IMR-90 (cell line): ENCODE measurements at regions not wholly inside any gene's neighbourhood (a gene's known extent, or its start where the extent isn't known, plus 50 kb on each side); places are given as distances from the start of the nearest gene placed in this dataset.

ENCODE experiments used
- ATAC-seq: fragments of 200-7000 bp; cut with Tn5 transposase; 2 replicates; pipeline ENCODE4 v1.9.1; 2020; ENCODE audit warnings: low read depth, mild to moderate bottlenecking, moderate library complexity
- BruUV-seq: library from RNA; stranded (reverse); fragments of 400-500 nt; replicated peaks from 2 replicates; lab custom pipeline; 2021; lab: Mats Ljungman, UMichigan
- CTCF ChIA-PET: fragments of 300-600 bp; formaldehyde crosslinking; extraction: SDS; loops from one replicate; lab custom pipeline; 2021; ENCODE audit warnings: antibody characterized with exemption; lab: Yijun Ruan, JAX
- POLR2A ChIA-PET: fragments of 300-600 bp; sonication (Branson Sonifier 250); formaldehyde crosslinking; loops from one replicate; lab custom pipeline; 2022; ENCODE audit warnings: antibody characterized with exemption; ENCODE audit not compliant: unreplicated experiment; lab: Charles Lee
- DNase-seq: peaks from one replicate; pipeline ENCODE4 v3.0.0; 2013
- H2AFZ ChIP-seq: replicated peaks from 2 replicates; pipeline ENCODE3; 2013; ENCODE audit warnings: low read length, mild to moderate bottlenecking; ENCODE audit not compliant: poor library complexity
- H2AK5ac ChIP-seq: 2 replicates; pipeline ENCODE4 v1.6.1; 2013; ENCODE audit warnings: low read depth, low read length, inconsistent platforms
- H2AK9ac ChIP-seq: replicated peaks from 2 replicates; pipeline ENCODE3; 2013; ENCODE audit warnings: mild to moderate bottlenecking, low read depth, low read length, moderate library complexity; ENCODE audit not compliant: poor library complexity
- H2BK120ac ChIP-seq: 2 replicates; pipeline ENCODE4 v1.6.1; 2013; ENCODE audit warnings: low read depth, low read length, inconsistent platforms
- H2BK15ac ChIP-seq: 3 replicates; pipeline ENCODE4 v1.6.1; 2013; ENCODE audit warnings: low read depth, low read length, inconsistent platforms
- H2BK20ac ChIP-seq: 2 replicates; pipeline ENCODE4 v1.6.1; 2013; ENCODE audit warnings: low read depth, mild to moderate bottlenecking, inconsistent platforms, low read length, moderate library complexity
- H2BK5ac ChIP-seq: 2 replicates; pipeline ENCODE4 v1.6.1; 2013; ENCODE audit warnings: mild to moderate bottlenecking, low read depth, low read length, inconsistent platforms; ENCODE audit not compliant: poor library complexity, severe bottlenecking
- H3K14ac ChIP-seq: replicated peaks from 2 replicates; pipeline ENCODE4 v1.6.1; 2013; ENCODE audit warnings: low read depth, low read length, inconsistent platforms
- H3K18ac ChIP-seq: 2 replicates; pipeline ENCODE4 v1.6.1; 2013; ENCODE audit warnings: low read depth, low read length, control low read depth
- H3K23ac ChIP-seq: 2 replicates; pipeline ENCODE4 v1.6.1; 2013; ENCODE audit warnings: low read depth, low read length, inconsistent platforms
- H3K27ac ChIP-seq: 2 replicates; pipeline ENCODE4 v1.5.1; 2013; ENCODE audit warnings: mild to moderate bottlenecking, control low read depth, low read length; ENCODE audit not compliant: insufficient read depth
- H3K27me3 ChIP-seq: 2 replicates; pipeline ENCODE4 v1.6.1; 2013; ENCODE audit warnings: low read length; ENCODE audit not compliant: control insufficient read depth, insufficient read depth
- H3K36me3 ChIP-seq: 2 replicates; pipeline ENCODE4 v1.6.1; 2013; ENCODE audit warnings: low read length, mixed read lengths; ENCODE audit not compliant: control insufficient read depth, insufficient read depth
- H3K4ac ChIP-seq: 2 replicates; pipeline ENCODE4 v1.6.1; 2013; ENCODE audit warnings: low read depth, low read length, inconsistent platforms
- H3K4me1 ChIP-seq: 2 replicates; pipeline ENCODE4 v1.6.1; 2013; ENCODE audit warnings: low read length, mixed read lengths; ENCODE audit not compliant: control insufficient read depth, insufficient read depth
- H3K4me2 ChIP-seq: 2 replicates; pipeline ENCODE4 v1.6.1; 2013; ENCODE audit warnings: low read depth, mild to moderate bottlenecking, control low read depth, low read length, moderate library complexity
- H3K4me3 ChIP-seq: 2 replicates; pipeline ENCODE4 v1.5.1; 2013; ENCODE audit warnings: low read depth, mild to moderate bottlenecking, control low read depth, low read length, moderate library complexity; ENCODE audit not compliant: insufficient read depth
- H3K56ac ChIP-seq: 2 replicates; pipeline ENCODE4 v1.6.1; 2013; ENCODE audit warnings: low read length, inconsistent platforms; ENCODE audit not compliant: insufficient read depth; ENCODE audit errors: extremely low read depth
- H3K79me1 ChIP-seq, 2 experiments: 2 replicates each; pipeline ENCODE4 v1.6.1; 2013; ENCODE audit warnings: low read length in 2 of 2, inconsistent platforms in 1 of 2, low read depth in 1 of 2
- H3K9ac ChIP-seq: 2 replicates; pipeline ENCODE4 v1.6.1; 2013; ENCODE audit warnings: low read depth, low read length, control low read depth
- H3K9me1 ChIP-seq: 2 replicates; pipeline ENCODE4 v1.6.1; 2013; ENCODE audit warnings: low read length, inconsistent platforms; ENCODE audit not compliant: insufficient read depth
- H3K9me3 ChIP-seq: 2 replicates; pipeline ENCODE4 v1.6.1; 2013; ENCODE audit warnings: low read length; ENCODE audit not compliant: control insufficient read depth, insufficient read depth
- H4K20me1 ChIP-seq: 2 replicates; pipeline ENCODE4 v1.6.1; 2013; ENCODE audit warnings: low read length, inconsistent platforms; ENCODE audit not compliant: insufficient read depth
- H4K5ac ChIP-seq: 2 replicates; pipeline ENCODE4 v1.6.1; 2013; ENCODE audit warnings: mild to moderate bottlenecking, low read depth, low read length, control low read depth
- H4K8ac ChIP-seq, 2 experiments: 2 replicates each; pipeline ENCODE4 v1.6.1; 2013; ENCODE audit warnings: low read depth in 2 of 2, low read length in 2 of 2, control low read depth in 1 of 2, inconsistent platforms in 1 of 2
- H4K91ac ChIP-seq: 2 replicates; pipeline ENCODE4 v1.6.1; 2013; ENCODE audit warnings: low read depth, low read length, inconsistent platforms; ENCODE audit not compliant: insufficient read depth
- BHLHE40 ChIP-seq: fragments of 150-350 bp; IDR thresholded peaks from 2 replicates; pipeline ENCODE4 v1.6.1; 2016; ENCODE audit warnings: mild to moderate bottlenecking, low read depth, low read length
- CHD1 ChIP-seq: IDR thresholded peaks from 2 replicates; pipeline ENCODE4 v1.6.1; 2012; ENCODE audit warnings: low read depth, low read length, improper control_type of control experiment
- MXI1 ChIP-seq: IDR thresholded peaks from 2 replicates; pipeline ENCODE4 v1.6.1; 2012; ENCODE audit warnings: low read depth, mild to moderate bottlenecking, low read length, moderate library complexity, borderline replicate concordance
- NFE2L2 ChIP-seq: fragments of 150-350 bp; IDR thresholded peaks from 2 replicates; pipeline ENCODE4 v1.6.1; 2016; ENCODE audit warnings: low read depth, mild to moderate bottlenecking, low read length
- RAD21 ChIP-seq: IDR thresholded peaks from 2 replicates; pipeline ENCODE4 v1.6.1; 2012; ENCODE audit warnings: low read length, improper control_type of control experiment
- RCOR1 ChIP-seq: IDR thresholded peaks from 2 replicates; pipeline ENCODE4 v1.6.1; 2012; ENCODE audit warnings: mild to moderate bottlenecking, low read length, improper control_type of control experiment; ENCODE audit not compliant: insufficient replicate concordance
- RFX5 ChIP-seq: IDR thresholded peaks from 2 replicates; pipeline ENCODE4 v1.8.0; 2012; ENCODE audit warnings: low read depth, mild to moderate bottlenecking, low read length, moderate library complexity
- SMC3 ChIP-seq: fragments of 150-350 bp; IDR thresholded peaks from 2 replicates; pipeline ENCODE4 v1.6.1; 2016; ENCODE audit warnings: low read depth, mild to moderate bottlenecking, antibody characterized with exemption, low read length, moderate library complexity
- WGBS, 2 experiments: methylation state at CpG; one replicate each; pipeline versions ENCODE4 v1.1.5 to v1.1.7; 2013; ENCODE audit warnings: missing lambda C conversion rate in 2 of 2; ENCODE audit not compliant: insufficient read length in 1 of 2; ENCODE audit errors: extremely low coverage in 2 of 2; 5-methylcytosine and 5-hydroxymethylcytosine counted together
- dilution Hi-C: fragments of 300-500 bp; cut with HindIII; formaldehyde crosslinking; loops from one replicate; pipeline ENCODE4 v1.14.3; 2018; ENCODE audit warnings: low sequenced_read_pairs; ENCODE audit not compliant: unreplicated experiment
- in situ Hi-C: fragments of 300-500 bp; cut with MboI; formaldehyde crosslinking; loops from 3 replicates; pipeline ENCODE4 v1.14.3; 2019; ENCODE audit warnings: low sequenced_read_pairs, inconsistent platforms, mixed read lengths
- intact Hi-C: fragments of 100-400 bp; cut with micrococcal nuclease; formaldehyde crosslinking; loops from 2 replicates; pipeline ENCODE4 v1.10.0; 2022

DNA sequence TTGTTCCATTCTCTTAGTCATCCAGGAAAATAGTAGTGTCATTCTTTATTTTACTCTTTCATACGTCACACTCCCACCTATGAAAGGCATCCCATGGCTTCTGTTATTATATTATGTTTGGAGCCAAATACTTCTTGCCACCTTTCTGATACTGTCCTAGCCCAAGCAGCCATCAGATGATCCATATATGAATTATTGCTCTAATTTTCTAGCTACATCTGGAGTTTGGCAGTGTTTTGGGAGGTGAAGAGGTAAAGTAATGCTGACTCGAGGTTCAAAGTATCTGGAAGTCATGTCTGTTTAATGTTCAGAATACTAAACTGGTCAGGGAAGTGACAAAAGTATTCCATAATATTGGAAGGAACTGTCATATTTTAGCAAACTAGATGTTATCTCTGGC is 362.5 kb downstream of the GPR37 start:
- no CpG with 5 or more reads among the region's 2 CpGs for WGBS, 2 experiments

More for the DNA sequence above, 362.5 kb downstream of the GPR37 start:
- intact Hi-C loops (no loop called here), in situ Hi-C loops (no loop called here), dilution Hi-C loops (no loop called here)
- TF ChIP-seq MXI1, result no peak
- TF ChIP-seq RFX5, result no peak
- TF ChIP-seq NFE2L2, result no peak
- TF ChIP-seq SMC3, result no peak
- no peak for TF ChIP-seq BHLHE40
- no peak for TF ChIP-seq RAD21
- no peak for TF ChIP-seq CHD1
- no peak for TF ChIP-seq RCOR1
- no peaks in the 10 kb centered on the region for H3K9me3 ChIP-seq
- H3K14ac ChIP-seq, result no peak overlapping the region
- ChIA-PET POLR2A (no interaction called here), CTCF (no interaction called here)
- H2BK120ac ChIP-seq, result no peak overlapping the region
- no TSS peak for BruUV-seq
- H3K27me3 ChIP-seq, result no peaks in the 10 kb centered on the region
- H3K56ac ChIP-seq, result no peak overlapping the region
- no peak overlapping the region for H3K4me3 ChIP-seq
- H3K9me1 ChIP-seq, result no peaks in the 10 kb centered on the region
- H3K79me1 ChIP-seq, result no peaks in the 10 kb centered on the region
- no peaks in the 10 kb centered on the region for H4K20me1 ChIP-seq
- no peak overlapping the region for H2BK20ac ChIP-seq
- no peak overlapping the region for H3K23ac ChIP-seq
- no peak overlapping the region for H2BK15ac ChIP-seq
- H3K18ac ChIP-seq, result no peak overlapping the region
- no peak overlapping the region for H3K4me2 ChIP-seq
- H2BK5ac ChIP-seq, result no peak overlapping the region
- H4K8ac ChIP-seq, result no peak overlapping the region
- ATAC-seq, result no peak
- no peak overlapping the region for H2AK9ac ChIP-seq
- H3K4me1 ChIP-seq, result no peaks in the 10 kb centered on the region
- no peak overlapping the region for H3K27ac ChIP-seq
- H2AFZ ChIP-seq, result no peak overlapping the region
- H2AK5ac ChIP-seq, result no peak overlapping the region
- no peak for DNase-seq
- no peak overlapping the region for H3K4ac ChIP-seq
- no peaks in the 10 kb centered on the region for H3K36me3 ChIP-seq
- no peak overlapping the region for H4K91ac ChIP-seq
- H4K5ac ChIP-seq, result no peak overlapping the region
- H3K9ac ChIP-seq, result no peak overlapping the region
